Stimulated activated CD8-positive, alpha-beta memory T cell treated with anti-CD3 and anti-CD28 coated beads, Interleukin-2, amount 100 ng/mL, for 1 hour (primary cell): ENCODE measurements at regions not wholly inside any gene's neighbourhood (a gene's known extent, or its start where the extent isn't known, plus 50 kb on each side); places are given as distances from the start of the nearest gene placed in this dataset.
"Not testable (repeated sequence)": the region's sequence is repeated elsewhere in the genome, so short reads cannot be mapped to it uniquely, and the experiment has no call there.

Experiments
- DNase-seq, 2 donors: peaks; one replicate each; pipeline ENCODE4 v3.0.0-alpha.2; 2020; ENCODE audit warnings: low read depth in 2 of 2

DNA sequence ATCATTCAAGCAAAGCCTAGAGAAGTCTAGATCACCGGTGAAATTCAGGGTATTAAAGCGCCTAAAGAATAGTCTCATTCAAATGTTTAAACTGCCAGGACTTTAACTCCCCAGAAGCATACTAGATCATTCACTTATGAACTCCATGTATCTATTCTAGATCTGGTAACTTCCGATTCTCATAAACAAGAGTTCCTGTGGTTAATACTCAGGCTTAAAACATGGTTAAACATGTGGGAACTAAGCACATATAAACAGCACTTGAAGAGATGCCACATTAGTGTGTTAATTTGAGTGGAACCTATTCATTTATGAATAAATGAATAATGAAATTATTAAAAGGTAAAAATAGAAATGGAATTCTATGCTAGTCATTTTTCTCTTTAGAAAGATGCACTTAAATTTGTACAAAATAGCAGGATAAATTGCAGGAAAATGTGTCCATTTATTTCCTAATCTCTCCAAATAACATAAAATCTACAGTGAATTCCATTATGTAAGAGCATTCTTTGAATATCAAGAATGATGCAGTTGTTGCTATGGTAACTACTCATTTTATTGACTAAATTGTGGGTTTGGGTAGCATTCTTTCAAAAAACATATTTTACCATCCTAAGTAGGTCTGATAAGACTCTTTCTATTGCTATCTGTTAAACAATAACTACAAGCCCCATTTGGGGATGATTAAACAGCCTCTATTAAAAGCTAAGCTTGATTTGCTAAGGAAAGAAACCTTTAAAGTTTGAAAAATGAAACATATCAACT, 147.6 kb upstream of the TMEM168 start:
- no peak for DNase-seq

GRCh38 chr7:112933598-112933997, 143.4 kb upstream of the TMEM168 start:
- DNase-seq: no peak

GRCh38 chr7:112930787-112931186, 140.6 kb upstream of the TMEM168 start:
- DNase-seq: no peak

DNA sequence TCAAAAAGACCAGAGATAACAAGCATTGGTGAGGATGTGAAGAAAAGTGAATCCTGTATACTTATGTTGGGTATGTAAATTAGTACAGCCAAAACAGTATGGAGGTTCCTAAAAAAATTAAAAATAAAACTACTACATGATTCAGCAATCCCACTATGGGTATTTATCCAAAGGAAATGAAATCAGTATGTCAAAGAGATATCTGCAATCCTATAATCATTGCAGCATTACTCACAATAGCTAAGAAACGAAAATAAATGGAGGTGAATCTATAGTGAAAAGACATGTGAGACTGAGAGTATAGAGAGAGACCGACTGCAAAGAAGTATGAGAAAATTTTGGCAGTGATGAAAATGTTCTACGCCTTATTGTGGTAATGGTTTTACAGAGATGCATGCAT, 139.2 kb upstream of the TMEM168 start:
- no peak for DNase-seq

GRCh38 chr7:112926018-112926417, 135.8 kb upstream of the TMEM168 start:
- no peak for DNase-seq

DNA sequence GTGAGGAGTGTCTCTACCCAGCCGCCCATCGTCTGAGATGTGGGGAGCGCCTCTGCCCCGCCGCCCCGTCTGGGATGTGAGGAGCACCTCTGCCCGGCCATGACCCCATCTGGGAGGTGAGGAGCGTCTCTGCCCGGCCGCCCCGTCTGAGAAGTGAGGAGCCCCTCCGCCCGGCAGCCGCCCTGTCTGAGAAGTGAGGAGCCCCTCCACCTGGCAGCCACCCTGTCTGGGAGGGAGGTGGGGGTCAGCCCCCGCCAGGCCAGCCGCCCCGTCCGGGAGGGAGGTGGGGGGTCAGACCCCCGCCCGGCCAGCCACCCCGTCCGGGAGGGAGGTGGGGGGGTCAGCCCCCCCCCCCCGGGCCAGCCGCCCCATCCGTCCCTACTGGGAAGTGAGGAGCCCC, 132.4 kb upstream of the TMEM168 start:
- DNase-seq: not testable (repeated sequence)

DNA sequence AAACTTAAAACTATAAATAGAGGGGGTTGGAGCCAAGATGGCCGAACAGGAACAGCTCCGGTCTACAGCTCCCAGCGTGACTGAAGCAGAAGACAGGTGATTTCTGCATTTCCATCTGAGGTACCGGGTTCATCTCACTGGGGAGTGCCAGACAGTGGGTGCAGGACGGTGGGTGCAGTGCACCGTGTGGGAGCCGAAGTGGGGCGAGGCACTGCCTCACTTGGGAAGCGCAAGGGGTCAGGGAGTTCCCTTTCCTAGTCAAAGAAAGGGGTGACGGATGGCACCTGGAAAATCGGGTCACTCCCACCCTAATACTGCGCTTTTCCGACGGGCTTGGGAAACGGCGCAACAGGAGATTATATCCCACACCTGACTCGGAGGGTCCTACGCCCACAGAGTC, 126.2 kb upstream of the TMEM168 start:
- not testable (repeated sequence) for DNase-seq

- no peak for DNase-seq
These were observed 117.9 kb upstream of the TMEM168 start for GRCh38 chr7:112908086-112908485.

DNA sequence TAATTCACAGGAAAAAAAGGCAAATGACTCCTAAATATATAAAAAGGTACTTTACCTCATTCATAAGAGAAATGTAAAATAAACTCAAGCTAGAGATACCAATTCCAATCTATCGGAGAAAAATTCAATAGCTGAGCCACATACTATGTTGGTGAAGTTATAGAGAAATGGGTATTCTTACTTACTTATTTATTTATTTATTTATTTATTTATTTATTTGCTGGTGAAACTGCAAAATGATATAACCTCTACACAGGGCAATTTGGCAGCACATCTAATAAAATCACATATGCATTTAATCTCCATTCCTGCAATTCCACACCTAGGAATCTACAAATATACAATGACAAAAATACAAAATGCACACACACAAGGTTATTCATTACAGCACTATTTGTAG, 117.5 kb upstream of the TMEM168 start:
- DNase-seq: no peak

GRCh38 chr7:112905950-112906349, 115.8 kb upstream of the TMEM168 start:
- no peak for DNase-seq

GRCh38 chr7:112905413-112905812, 115.2 kb upstream of the TMEM168 start:
- no peak for DNase-seq

DNA sequence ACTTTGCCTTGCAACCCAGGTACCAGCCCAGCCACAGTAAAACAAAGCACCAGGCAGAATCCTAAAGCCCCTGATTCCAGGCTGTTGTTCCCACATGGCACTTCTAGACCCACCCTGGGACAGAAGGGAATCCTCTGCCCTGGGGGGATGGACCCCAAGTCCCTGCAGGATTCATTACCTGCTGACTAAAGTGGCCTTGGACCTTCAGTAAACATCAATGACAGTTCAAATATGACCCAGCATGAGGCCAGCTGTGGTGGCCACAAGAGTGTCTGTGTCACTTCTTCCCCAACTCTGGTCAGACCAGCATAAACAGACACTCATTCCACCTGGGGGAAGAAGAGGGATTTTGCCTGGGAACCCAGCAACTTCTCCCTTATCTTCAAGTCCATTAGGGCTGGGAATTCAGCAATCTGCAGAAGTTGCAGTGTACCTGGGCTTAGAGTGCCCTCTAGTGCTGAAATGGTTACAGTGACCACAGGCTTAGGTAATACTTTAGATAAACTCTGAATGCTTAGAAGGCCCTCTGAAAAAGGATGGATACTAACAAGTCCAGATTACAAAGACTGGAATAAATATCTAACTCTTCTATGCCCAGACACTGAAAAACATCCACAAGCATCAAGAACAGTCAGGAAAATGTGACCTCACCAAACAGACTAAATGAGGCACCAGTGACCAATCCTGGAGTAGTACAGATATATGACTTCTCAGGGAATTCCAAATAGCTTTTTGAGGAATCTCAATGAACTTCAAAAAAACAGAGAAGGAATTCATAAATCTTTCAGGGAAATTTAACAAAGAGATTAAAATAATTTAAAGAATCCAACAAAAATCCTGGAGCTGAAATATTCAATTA, 108.5 kb upstream of the TMEM168 start:
- no peak for DNase-seq

- no peak for DNase-seq
These were observed 107.7 kb upstream of the TMEM168 start for GRCh38 chr7:112897839-112898431.

GRCh38 chr7:112896026-112896601, 105.9 kb upstream of the TMEM168 start:
- DNase-seq: no peak

- DNase-seq: no peak
These were observed 102.1 kb upstream of the TMEM168 start for GRCh38 chr7:112892263-112892662.

DNA sequence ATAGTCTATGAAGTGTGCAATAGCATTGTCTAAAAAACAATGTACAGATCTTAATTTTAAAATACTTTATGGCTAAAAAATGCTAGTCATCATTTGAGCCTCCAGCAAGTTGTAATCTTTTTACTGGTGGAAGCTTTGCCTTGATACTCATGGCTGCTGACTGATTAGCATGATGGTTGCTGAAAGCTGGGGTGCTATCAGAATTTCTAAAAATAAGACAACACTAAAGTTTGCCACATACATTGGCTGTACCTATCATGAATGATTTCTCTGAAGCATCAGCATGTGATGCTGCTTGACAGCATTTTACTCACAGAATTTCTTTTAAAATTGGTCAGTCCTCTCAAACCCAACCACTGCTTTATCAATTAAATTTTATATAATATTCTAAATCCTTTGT, 101.5 kb upstream of the TMEM168 start:
- DNase-seq: no peak

- DNase-seq: no peak
These were observed 99.7 kb upstream of the TMEM168 start for GRCh38 chr7:112889834-112890438.

- DNase-seq: no peak
These were observed 99.1 kb upstream of the TMEM168 start for GRCh38 chr7:112889268-112889667.

GRCh38 chr7:112888781-112889180, 98.6 kb upstream of the TMEM168 start:
- no peak for DNase-seq

GRCh38 chr7:112887976-112888375, 97.8 kb upstream of the TMEM168 start:
- no peak for DNase-seq

GRCh38 chr7:112887337-112887736, 97.1 kb upstream of the TMEM168 start:
- DNase-seq: no peak

DNA sequence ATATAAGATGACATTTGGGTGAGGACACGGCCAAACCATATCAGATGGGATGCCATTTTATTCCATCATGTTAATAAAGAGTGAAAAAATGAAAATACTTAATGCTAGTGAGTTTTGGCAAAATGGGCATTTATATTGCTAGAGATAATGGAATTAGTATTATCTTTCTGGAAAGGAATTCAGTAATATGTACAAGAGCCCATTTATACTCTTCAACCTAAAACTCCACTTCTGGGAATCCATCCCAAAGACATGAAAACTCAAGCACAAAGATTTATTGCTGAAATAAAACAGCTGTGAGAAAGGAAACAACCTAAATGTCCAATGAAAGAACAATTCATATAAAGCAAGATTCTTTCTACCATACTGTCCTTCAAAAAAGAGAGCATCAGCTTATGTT, 96.0 kb upstream of the TMEM168 start:
- DNase-seq: no peak
